Left lung (tissue), 4 donors: ENCODE measurements at regions not wholly inside any gene's neighbourhood (a gene's known extent, or its start where the extent isn't known, plus 50 kb on each side); places are given as distances from the start of the nearest gene placed in this dataset.

Experiments
- ATAC-seq: fragments of 200-7000 bp; cut with Tn5 transposase; one replicate; pipeline ENCODE4 v1.9.1; 2020; ENCODE audit warnings: moderate library complexity
- DNase-seq, 4 donors: peaks; one replicate each; pipeline ENCODE4 v3.0.0-alpha.2; 2013 to 2020
- H3K27ac ChIP-seq, 2 donors: fragments of 200-600 bp; sonication (generic) in 1 of 2; one replicate each; pipeline versions ENCODE4 v1.5.0 to v1.8.0; 2020 to 2021
- H3K27me3 ChIP-seq, 2 donors: fragments of 200-600 bp; sonication (generic) in 1 of 2; one replicate each; pipeline versions ENCODE4 v1.5.0 to v1.8.0; 2020 to 2021
- H3K36me3 ChIP-seq, 2 donors: fragments of 200-600 bp; sonication (generic) in 1 of 2; one replicate each; pipeline versions ENCODE4 v1.5.0 to v1.8.0; 2020 to 2021
- H3K4me1 ChIP-seq, 2 donors: fragments of 200-600 bp; one replicate each; pipeline ENCODE4 v1.8.0; 2021
- H3K4me3 ChIP-seq, 2 donors: fragments of 200-600 bp; sonication (generic) in 1 of 2; one replicate each; pipeline versions ENCODE4 v1.5.0 to v1.8.0; 2020 to 2021; ENCODE audit warnings: mild to moderate bottlenecking in 1 of 2
- H3K9me3 ChIP-seq, 2 donors: fragments of 200-600 bp; sonication (generic) in 1 of 2; one replicate each; pipeline versions ENCODE4 v1.5.0 to v1.8.0; 2020 to 2021
- CTCF ChIP-seq, 2 donors: fragments of 200-600 bp; sonication (generic) in 1 of 2; IDR thresholded peaks; one replicate each; pipeline versions ENCODE4 v1.5.0 to v1.8.0; 2021; ENCODE audit warnings: antibody characterized with exemption in 2 of 2
- intact Hi-C, 2 donors: fragments of 100-400 bp; cut with DNase I; formaldehyde crosslinking; loops; one replicate each; pipeline versions ENCODE4 v1.11.2 to v1.14.2; 2022
- donor health status: DM: no; HTN: yes; CAD: no.
- donor health status: DM: no; HTN: no; CAD: no.

- Histone ChIP-seq H3K27ac (no peak overlapping the region), H3K9me3 (no peaks in the 10 kb centered on the region), H3K36me3 (peaks cover 0 to 6% of the 10 kb centered on the region in 2 donors), H3K4me1 (no peaks in the 10 kb centered on the region), H3K27me3 (no peaks in the 10 kb centered on the region), H3K4me3 (no peak overlapping the region)
- intact Hi-C loops = no loop called here
- no peak for ATAC-seq
- DNase-seq = no peak
- no peak for TF ChIP-seq CTCF (IDR thresholded peaks at IDR 0.05)
These were observed 125.3 kb downstream of the DISP1 start for GRCh38 chr1:222940095-222940494.

GRCh38 chr1:222940906-222941305 is 126.1 kb downstream of the DISP1 start:
- DNase-seq = no peak
- no peak for TF ChIP-seq CTCF (IDR thresholded peaks at IDR 0.05)
- H3K4me3 ChIP-seq = no peak overlapping the region
- intact Hi-C loops = no loop called here
- H3K27ac ChIP-seq = no peak overlapping the region
- H3K27me3 ChIP-seq = no peaks in the 10 kb centered on the region
- H3K9me3 ChIP-seq = no peaks in the 10 kb centered on the region
- peaks cover 0 to 6% of the 10 kb centered on the region in 2 donors for H3K36me3 ChIP-seq
- no peaks in the 10 kb centered on the region for H3K4me1 ChIP-seq
- no peak for ATAC-seq

- ATAC-seq = no peak
- intact Hi-C loops = no loop called here
These were observed 126.6 kb downstream of the DISP1 start for GRCh38 chr1:222941425-222941824.

GRCh38 chr1:222946436-222946835 is 131.6 kb downstream of the DISP1 start:
- no peak overlapping the region for H3K4me3 ChIP-seq
- no peak overlapping the region for H3K27ac ChIP-seq
- no peak for ATAC-seq
- H3K9me3 ChIP-seq = no peaks in the 10 kb centered on the region
- intact Hi-C loops = no loop called here
- no peaks in the 10 kb centered on the region for H3K4me1 ChIP-seq
- H3K36me3 ChIP-seq = peaks cover 0 to 6% of the 10 kb centered on the region in 2 donors
- no peak for DNase-seq
- TF ChIP-seq CTCF (IDR thresholded peaks at IDR 0.05) = no peak
- no peaks in the 10 kb centered on the region for H3K27me3 ChIP-seq

More at GRCh38 chr1:222941425-222941824, 126.6 kb downstream of the DISP1 start:
- Histone ChIP-seq H3K4me1 (no peaks in the 10 kb centered on the region), H3K27ac (no peak overlapping the region), H3K27me3 (no peaks in the 10 kb centered on the region), H3K4me3 (no peak overlapping the region), H3K9me3 (no peaks in the 10 kb centered on the region), H3K36me3 (peaks cover 0 to 6% of the 10 kb centered on the region in 2 donors)
- no peak for TF ChIP-seq CTCF (IDR thresholded peaks at IDR 0.05)
- no peak for DNase-seq

- Histone ChIP-seq H3K9me3 (no peaks in the 10 kb centered on the region), H3K4me3 (no peak overlapping the region), H3K27me3 (no peaks in the 10 kb centered on the region), H3K27ac (no peak overlapping the region), H3K36me3 (peaks cover 0 to 2% of the 10 kb centered on the region in 2 donors), H3K4me1 (no peaks in the 10 kb centered on the region)
- TF ChIP-seq CTCF (IDR thresholded peaks at IDR 0.05) = no peak
- DNase-seq = no peak
- intact Hi-C loops = no loop called here
- no peak for ATAC-seq
These were observed 133.2 kb downstream of the DISP1 start for GRCh38 chr1:222948079-222948478.
